ENCODE measurements at regions not wholly inside any gene's neighbourhood (a gene's known extent, or its start where the extent isn't known, plus 50 kb on each side); places are given as distances from the start of the nearest gene placed in this dataset.
"Not testable (repeated sequence)": the region's sequence is repeated elsewhere in the genome, so short reads cannot be mapped to it uniquely, and the experiment has no call there.

DNA sequence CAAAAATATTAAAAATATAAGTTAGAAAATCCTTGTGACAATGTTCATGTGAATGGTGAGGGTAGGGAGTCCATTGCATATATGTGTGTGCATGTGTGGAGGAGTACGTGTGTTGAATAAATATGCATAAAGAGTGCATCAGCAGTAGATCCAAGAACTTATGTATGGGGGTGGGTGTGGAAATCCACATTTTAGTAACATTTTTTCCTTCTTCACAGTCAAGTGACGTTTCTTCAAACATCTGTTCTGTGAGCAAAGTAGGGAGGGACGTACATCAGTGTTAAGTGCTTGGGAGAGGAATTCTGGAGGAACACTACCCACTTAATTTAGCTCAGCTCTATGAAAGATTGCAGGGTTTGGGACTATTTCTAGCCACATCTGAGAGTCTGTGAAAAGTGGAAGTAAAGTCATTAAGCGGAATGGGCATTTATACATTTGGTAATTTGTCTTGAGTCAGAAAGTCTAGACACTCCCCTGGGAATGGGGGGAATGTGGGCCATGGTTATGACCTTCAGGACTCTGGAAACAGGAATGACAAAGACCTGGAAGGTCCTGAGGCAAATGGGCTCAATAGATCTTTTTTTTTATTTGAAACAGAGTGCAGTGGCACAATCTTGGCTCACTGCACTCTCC is 156.4 kb upstream of the PLXNC1 start:
- Histone ChIP-seq H3K4me1 (no peaks in the 10 kb centered on the region), H3K36me3 (no peaks in the 10 kb centered on the region), H3K9me3 (no peaks in the 10 kb centered on the region), H3K27ac (no peak overlapping the region), H3K4me3 (no peak overlapping the region), H3K27me3 (no peaks in the 10 kb centered on the region)
- 84 to 85% methylated on average over 4 of the region's 4 CpGs for WGBS, 2 donors
- intact Hi-C loops (cut with DNase I) = no loop called here
- no peak for TF ChIP-seq POLR2A (IDR thresholded peaks at IDR 0.05)
- TF ChIP-seq, protein P1, sequence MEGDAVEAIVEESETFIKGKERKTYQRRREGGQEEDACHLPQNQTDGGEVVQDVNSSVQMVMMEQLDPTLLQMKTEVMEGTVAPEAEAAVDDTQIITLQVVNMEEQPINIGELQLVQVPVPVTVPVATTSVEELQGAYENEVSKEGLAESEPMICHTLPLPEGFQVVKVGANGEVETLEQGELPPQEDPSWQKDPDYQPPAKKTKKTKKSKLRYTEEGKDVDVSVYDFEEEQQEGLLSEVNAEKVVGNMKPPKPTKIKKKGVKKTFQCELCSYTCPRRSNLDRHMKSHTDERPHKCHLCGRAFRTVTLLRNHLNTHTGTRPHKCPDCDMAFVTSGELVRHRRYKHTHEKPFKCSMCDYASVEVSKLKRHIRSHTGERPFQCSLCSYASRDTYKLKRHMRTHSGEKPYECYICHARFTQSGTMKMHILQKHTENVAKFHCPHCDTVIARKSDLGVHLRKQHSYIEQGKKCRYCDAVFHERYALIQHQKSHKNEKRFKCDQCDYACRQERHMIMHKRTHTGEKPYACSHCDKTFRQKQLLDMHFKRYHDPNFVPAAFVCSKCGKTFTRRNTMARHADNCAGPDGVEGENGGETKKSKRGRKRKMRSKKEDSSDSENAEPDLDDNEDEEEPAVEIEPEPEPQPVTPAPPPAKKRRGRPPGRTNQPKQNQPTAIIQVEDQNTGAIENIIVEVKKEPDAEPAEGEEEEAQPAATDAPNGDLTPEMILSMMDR (IDR thresholded peaks at IDR 0.05) = no peak
- no peak for DNase-seq

DNA sequence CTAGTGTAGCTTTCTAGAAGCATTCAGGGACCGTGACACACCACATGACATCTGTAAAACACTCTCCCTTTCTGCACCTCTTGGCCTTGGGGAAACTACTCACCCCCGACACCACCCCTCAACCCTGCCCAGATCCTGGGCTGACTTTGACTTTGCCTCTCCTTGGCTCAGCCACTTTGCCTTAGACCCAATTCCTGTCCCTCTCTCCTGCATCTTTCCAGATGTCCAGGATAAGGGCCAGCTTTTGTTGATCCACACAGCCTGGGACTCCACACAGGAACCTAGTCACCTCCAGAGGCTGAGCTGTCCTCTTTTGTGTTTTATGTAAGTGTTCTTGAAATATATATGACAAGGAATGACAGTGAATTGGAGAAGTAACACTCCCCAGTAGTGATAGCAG is 153.7 kb upstream of the PLXNC1 start:
- Histone ChIP-seq H3K27ac (no peak overlapping the region), H3K4me3 (no peak overlapping the region), H3K27me3 (no peaks in the 10 kb centered on the region), H3K9me3 (no peaks in the 10 kb centered on the region), H3K36me3 (no peaks in the 10 kb centered on the region), H3K4me1 (no peaks in the 10 kb centered on the region)
- intact Hi-C loops (cut with DNase I) = no loop called here
- TF ChIP-seq, protein P1 (IDR thresholded peaks at IDR 0.05) = no peak
- no peak for TF ChIP-seq POLR2A (IDR thresholded peaks at IDR 0.05)
- no peak for DNase-seq
- 39 to 100% methylated on average over 1 to 2 of the region's 2 CpGs for WGBS, 2 donors

DNA sequence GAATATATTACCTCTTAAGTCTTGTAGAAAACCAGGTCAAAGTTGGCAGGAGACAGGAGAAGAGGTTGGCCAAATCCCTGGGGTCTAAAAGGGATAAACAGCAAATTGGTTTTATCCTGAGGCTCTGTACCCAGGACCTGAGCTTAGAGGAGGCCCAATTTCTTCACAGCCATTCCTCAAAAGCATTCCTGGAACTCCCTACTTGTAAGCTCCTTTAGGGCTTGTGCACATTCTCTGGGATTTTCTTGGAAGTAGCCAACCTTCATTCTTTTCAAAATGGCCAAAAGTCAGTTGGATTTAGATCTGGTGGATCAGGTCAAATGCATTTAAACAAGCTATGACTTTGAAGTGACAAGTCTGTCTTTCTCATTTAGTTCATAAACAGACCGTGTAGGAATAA is 152.1 kb upstream of the PLXNC1 start:
- Histone ChIP-seq H3K36me3 (no peaks in the 10 kb centered on the region), H3K4me3 (no peak overlapping the region), H3K4me1 (no peaks in the 10 kb centered on the region), H3K9me3 (no peaks in the 10 kb centered on the region), H3K27ac (no peak overlapping the region), H3K27me3 (no peaks in the 10 kb centered on the region)
- TF ChIP-seq POLR2A (IDR thresholded peaks at IDR 0.05) = no peak
- TF ChIP-seq, protein P1 (IDR thresholded peaks at IDR 0.05) = no peak
- intact Hi-C loops (cut with DNase I) = no loop called here
- whole genome bisulfite sequencing, 2 donors = 41 to 47% methylated on average over 1 of the region's 1 CpG
- DNase-seq = no peak

DNA sequence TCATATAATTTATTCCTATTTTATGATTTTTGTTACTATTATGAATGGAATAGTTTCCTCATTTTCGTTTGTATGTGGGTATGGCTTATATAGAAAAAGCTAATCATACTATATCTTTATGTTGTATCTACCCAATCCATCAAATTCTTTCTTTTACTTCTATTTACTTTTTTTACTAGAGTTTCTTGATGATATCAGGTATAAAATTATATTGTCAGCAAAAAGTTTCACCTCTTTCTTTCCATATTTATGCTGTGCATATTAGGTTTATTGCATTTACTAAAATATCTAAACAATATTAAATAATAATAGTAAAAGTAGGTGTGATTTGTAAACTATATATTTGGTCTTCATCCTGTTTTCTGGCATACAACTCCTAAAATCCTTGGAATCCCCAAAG is 146.7 kb upstream of the PLXNC1 start:
- no peak overlapping the region for H3K4me3 ChIP-seq
- intact Hi-C loops (cut with DNase I) = no loop called here
- TF ChIP-seq, protein P1 (IDR thresholded peaks at IDR 0.05) = no peak
- no peak for TF ChIP-seq POLR2A (IDR thresholded peaks at IDR 0.05)
- H3K27ac ChIP-seq = no peak overlapping the region
- H3K4me1 ChIP-seq = no peaks in the 10 kb centered on the region
- no peaks in the 10 kb centered on the region for H3K9me3 ChIP-seq
- H3K27me3 ChIP-seq = no peaks in the 10 kb centered on the region
- WGBS, 2 donors = 65 to 68% methylated on average over 1 of the region's 1 CpG
- no peaks in the 10 kb centered on the region for H3K36me3 ChIP-seq
- no peak for DNase-seq

DNA sequence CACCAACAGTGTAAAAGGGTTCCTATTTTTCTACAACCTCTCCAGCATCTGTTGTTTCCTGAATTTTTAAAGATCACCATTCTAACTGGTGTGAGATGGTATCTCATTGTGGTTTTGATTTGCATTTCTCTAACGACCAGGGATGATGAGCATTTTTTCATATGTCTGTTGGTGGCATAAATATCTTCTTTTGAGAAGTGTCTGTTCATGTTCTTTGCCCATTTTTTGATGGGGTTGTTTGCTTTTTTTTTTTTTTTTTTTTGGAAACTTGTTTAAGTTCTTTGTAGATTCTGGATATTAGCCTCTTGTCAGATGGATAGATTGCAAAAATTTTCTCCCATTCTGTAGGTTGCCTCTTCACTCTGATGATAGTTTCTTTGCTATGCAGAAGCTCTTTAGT is 145.5 kb upstream of the PLXNC1 start:
- 63 to 68% methylated on average over 1 of the region's 1 CpG for WGBS, 2 donors

DNA sequence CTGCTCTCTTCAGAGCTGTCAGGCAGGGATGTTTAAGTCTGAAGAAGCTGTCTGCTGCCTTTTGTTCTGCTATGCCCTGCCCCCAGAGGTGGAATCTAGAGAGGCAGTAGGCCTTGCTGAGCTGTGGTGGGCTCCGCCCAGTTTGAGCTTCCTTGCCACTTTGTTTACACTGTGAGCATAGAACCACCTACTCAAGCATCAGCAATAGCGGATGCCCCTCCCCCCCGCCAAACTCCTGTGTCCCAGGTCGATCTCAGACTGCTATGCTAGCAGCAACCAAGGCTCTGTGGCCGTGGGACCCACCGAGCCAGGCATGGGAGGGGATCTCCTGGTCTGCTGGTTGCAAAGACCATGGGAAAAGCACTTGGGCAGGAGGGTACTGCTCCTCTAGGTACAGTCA is 140.5 kb upstream of the PLXNC1 start:
- 100% methylated on average over 1 of the region's 6 CpGs; no CpG with 5 or more reads in 1 of the 2 donors for WGBS, 2 donors
- H3K4me3 ChIP-seq; H3K36me3 ChIP-seq; intact Hi-C loops (cut with DNase I); H3K27me3 ChIP-seq; DNase-seq; H3K27ac ChIP-seq; H3K4me1 ChIP-seq; H3K9me3 ChIP-seq: not testable (repeated sequence)

More for the DNA sequence above, 145.5 kb upstream of the PLXNC1 start:
- H3K27me3 ChIP-seq; H3K4me1 ChIP-seq; H3K4me3 ChIP-seq; H3K9me3 ChIP-seq; H3K27ac ChIP-seq; DNase-seq; intact Hi-C loops (cut with DNase I); H3K36me3 ChIP-seq: not testable (repeated sequence)

Measured in esophagus squamous epithelium (tissue), 5 donors.